ENCODE measurements at regions not wholly inside any gene's neighbourhood (a gene's known extent, or its start where the extent isn't known, plus 50 kb on each side); places are given as distances from the start of the nearest gene placed in this dataset.

DNA sequence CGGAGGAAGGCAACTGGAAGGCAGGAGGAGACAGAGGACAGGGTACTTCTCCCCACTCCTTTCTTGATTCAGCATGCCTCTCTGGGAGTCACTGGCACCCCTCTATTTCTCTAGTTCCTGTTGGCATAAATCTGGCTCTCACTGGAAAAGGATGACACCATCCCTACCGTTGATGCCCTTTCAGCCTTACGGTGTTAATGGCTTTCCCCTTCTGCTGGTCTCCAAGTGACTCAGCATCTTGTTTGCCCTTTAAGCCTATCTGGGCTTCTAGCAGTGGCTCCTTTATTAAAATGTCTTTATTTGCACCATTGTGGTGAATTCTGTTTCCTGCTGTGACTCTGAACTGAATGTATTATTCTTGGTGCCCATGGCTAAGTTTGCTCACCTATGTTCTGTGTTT is 227.3 kb upstream of the GLRA1 start:
- Histone ChIP-seq H3K9me3 (no peaks in the 10 kb centered on the region), H3K27me3 (no peaks in the 10 kb centered on the region), H3K27ac (no peak overlapping the region), H3K36me3 (no peaks in the 10 kb centered on the region), H3K4me3 (no peak overlapping the region), H3K4me1 (no peaks in the 10 kb centered on the region)
- 70 to 72% methylated on average over 3 of the region's 3 CpGs for WGBS, 2 donors
- no peak for TF ChIP-seq POLR2A (IDR thresholded peaks at IDR 0.05)
- TF ChIP-seq, protein P1, sequence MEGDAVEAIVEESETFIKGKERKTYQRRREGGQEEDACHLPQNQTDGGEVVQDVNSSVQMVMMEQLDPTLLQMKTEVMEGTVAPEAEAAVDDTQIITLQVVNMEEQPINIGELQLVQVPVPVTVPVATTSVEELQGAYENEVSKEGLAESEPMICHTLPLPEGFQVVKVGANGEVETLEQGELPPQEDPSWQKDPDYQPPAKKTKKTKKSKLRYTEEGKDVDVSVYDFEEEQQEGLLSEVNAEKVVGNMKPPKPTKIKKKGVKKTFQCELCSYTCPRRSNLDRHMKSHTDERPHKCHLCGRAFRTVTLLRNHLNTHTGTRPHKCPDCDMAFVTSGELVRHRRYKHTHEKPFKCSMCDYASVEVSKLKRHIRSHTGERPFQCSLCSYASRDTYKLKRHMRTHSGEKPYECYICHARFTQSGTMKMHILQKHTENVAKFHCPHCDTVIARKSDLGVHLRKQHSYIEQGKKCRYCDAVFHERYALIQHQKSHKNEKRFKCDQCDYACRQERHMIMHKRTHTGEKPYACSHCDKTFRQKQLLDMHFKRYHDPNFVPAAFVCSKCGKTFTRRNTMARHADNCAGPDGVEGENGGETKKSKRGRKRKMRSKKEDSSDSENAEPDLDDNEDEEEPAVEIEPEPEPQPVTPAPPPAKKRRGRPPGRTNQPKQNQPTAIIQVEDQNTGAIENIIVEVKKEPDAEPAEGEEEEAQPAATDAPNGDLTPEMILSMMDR (IDR thresholded peaks at IDR 0.05): no peak
- DNase-seq: no peak
- intact Hi-C loops (cut with DNase I): no loop called here

DNA sequence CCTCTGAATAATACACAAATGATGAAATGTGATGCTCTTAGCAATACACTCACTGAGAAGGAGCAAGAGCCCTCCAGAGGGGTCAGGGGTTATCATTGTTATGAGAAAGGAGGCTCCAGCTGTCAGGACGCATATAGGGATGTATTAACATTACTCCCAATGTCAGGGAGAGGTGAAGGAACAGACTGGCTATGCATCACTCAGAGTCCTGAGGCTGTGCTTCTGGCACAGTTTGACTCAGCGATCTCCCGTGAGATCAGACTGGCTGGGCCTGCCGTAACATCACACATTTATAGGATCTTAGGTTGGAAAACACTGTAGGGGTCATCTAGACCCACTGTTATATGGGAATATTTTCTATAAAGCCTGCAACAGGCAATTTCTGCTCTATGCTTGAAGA is 226.5 kb upstream of the GLRA1 start:
- no peak for TF ChIP-seq POLR2A (IDR thresholded peaks at IDR 0.05)
- TF ChIP-seq, protein P1 (IDR thresholded peaks at IDR 0.05): no peak
- Histone ChIP-seq H3K4me3 (no peak overlapping the region), H3K4me1 (no peaks in the 10 kb centered on the region), H3K36me3 (no peaks in the 10 kb centered on the region), H3K27me3 (no peaks in the 10 kb centered on the region), H3K27ac (no peak overlapping the region), H3K9me3 (no peaks in the 10 kb centered on the region)
- DNase-seq: no peak
- intact Hi-C loops (cut with DNase I): no loop called here
- WGBS, 2 donors: 55 to 68% methylated on average over 2 to 4 of the region's 4 CpGs

DNA sequence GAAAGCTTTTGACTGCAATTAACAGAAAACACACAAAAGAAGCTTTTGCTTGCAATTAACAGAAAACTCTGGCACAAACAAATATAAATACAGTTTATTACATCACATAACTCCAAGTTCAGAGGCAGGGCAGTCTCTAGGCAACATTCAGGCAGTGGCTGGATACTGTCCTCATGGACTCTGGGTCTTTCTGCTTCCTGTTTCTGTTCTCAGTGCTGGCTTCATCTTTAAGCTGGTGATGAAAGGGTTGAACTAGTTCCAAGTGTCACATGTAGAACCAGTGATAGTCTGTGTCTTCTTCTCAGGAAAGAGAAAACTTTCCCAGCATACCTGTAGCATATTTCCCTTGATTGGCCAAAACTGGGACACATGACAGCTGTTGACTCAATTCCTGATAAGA is 222.6 kb upstream of the GLRA1 start:
- no peak for TF ChIP-seq POLR2A (IDR thresholded peaks at IDR 0.05)
- TF ChIP-seq, protein P1 (IDR thresholded peaks at IDR 0.05): no peak
- H3K4me1 ChIP-seq: no peaks in the 10 kb centered on the region
- no peaks in the 10 kb centered on the region for H3K9me3 ChIP-seq
- intact Hi-C loops (cut with DNase I): loop anchor here (10.0 kb wide), 1 partner anchor 322 kb away; no protein-coding TSS in a partner anchor
- H3K36me3 ChIP-seq: no peaks in the 10 kb centered on the region
- H3K4me3 ChIP-seq: no peak overlapping the region
- no peak for DNase-seq
- no peaks in the 10 kb centered on the region for H3K27me3 ChIP-seq
- H3K27ac ChIP-seq: no peak overlapping the region

DNA sequence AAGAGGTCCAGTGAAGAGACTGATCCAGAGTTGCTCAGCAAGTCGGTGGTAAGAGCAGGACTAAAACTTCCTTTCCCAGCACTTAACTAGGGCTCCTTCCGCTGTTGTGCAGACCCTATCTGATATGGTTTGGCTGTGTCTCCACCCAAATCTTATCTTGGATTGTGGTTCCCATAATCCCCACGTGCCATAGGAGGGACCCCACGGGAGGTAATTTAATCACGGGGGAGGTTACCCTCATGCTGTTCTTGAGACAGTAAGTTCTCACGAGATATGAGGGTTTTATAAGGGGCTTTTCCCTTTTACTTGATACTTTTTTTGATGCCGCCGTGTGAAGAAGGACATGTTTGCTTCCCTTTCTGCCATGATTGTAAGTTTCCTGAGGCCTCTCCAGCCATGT is 221.9 kb upstream of the GLRA1 start:
- Histone ChIP-seq H3K9me3 (no peaks in the 10 kb centered on the region), H3K4me1 (no peaks in the 10 kb centered on the region), H3K4me3 (no peak overlapping the region), H3K36me3 (no peaks in the 10 kb centered on the region), H3K27me3 (no peaks in the 10 kb centered on the region), H3K27ac (no peak overlapping the region)
- WGBS, 2 donors: 72 to 77% methylated on average over 8 of the region's 8 CpGs
- no peak for DNase-seq
- intact Hi-C loops (cut with DNase I): loop anchor here (10.0 kb wide), 1 partner anchor 322 kb away; no protein-coding TSS in a partner anchor
- TF ChIP-seq, protein P1 (IDR thresholded peaks at IDR 0.05): no peak
- TF ChIP-seq POLR2A (IDR thresholded peaks at IDR 0.05): no peak

DNA sequence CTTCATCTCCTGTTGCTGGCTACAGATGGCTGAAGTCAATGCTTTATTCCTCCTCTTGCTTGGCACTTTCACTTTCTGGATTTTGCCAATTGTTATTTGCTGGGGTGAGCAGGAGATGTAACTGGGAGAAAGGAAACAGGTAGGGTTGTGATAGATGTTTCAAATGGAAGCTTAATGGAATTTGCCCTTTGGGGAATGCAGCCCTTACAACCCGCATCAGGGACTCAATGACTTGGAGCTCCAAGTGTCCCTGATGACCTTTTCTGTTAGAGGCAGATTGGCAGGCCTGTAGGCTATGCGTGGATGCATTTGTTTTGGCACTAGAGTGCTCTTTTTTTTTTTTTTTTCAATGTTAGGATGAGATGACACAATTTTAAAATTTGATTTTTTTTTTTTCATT is 219.9 kb upstream of the GLRA1 start:
- no peak overlapping the region for H3K27ac ChIP-seq
- H3K9me3 ChIP-seq: no peaks in the 10 kb centered on the region
- no peak for DNase-seq
- no peaks in the 10 kb centered on the region for H3K4me1 ChIP-seq
- intact Hi-C loops (cut with DNase I): loop anchor here (10.0 kb wide), 1 partner anchor 320 kb away; no protein-coding TSS in a partner anchor
- 36 to 74% methylated on average over 2 of the region's 2 CpGs for WGBS, 2 donors
- no peak overlapping the region for H3K4me3 ChIP-seq
- no peak for TF ChIP-seq POLR2A (IDR thresholded peaks at IDR 0.05)
- TF ChIP-seq, protein P1 (IDR thresholded peaks at IDR 0.05): no peak
- no peaks in the 10 kb centered on the region for H3K36me3 ChIP-seq
- no peaks in the 10 kb centered on the region for H3K27me3 ChIP-seq

Data from esophagus squamous epithelium (tissue), 5 donors.